ENCODE measurements at regions not wholly inside any gene's neighbourhood (a gene's known extent, or its start where the extent isn't known, plus 50 kb on each side); places are given as distances from the start of the nearest gene placed in this dataset.

GRCh38 chr1:196001188-196001587 lies 607.1 kb downstream of the KCNT2 start:
- POLR2A ChIA-PET, result no interaction called here
- no peaks in the 10 kb centered on the region for H3K36me3 Mint-ChIP-seq (ENCODE audit: low read depth)
- no peak for TF ChIP-seq CTCF (IDR thresholded peaks at IDR 0.05)
- H3K27me3 Mint-ChIP-seq, result no peaks in the 10 kb centered on the region
- no peak overlapping the region for H3K27ac Mint-ChIP-seq
- CTCF ChIA-PET, result no interaction called here
- no peak overlapping the region for H3K4me3 Mint-ChIP-seq
- H3K4me1 Mint-ChIP-seq, result no peaks in the 10 kb centered on the region
- ATAC-seq (ENCODE audit: low read depth) (no peak), DNase-seq (no peak)
- H3K9me3 Mint-ChIP-seq, result no peaks in the 10 kb centered on the region
- intact Hi-C loops (cut with micrococcal nuclease), result no loop called here

- ATAC-seq (ENCODE audit: low read depth) (no peak), DNase-seq (no peak)
- Mint-ChIP-seq H3K9me3 (no peaks in the 10 kb centered on the region), H3K4me3 (no peak overlapping the region), H3K4me1 (no peaks in the 10 kb centered on the region), H3K27ac (no peak overlapping the region), H3K27me3 (no peaks in the 10 kb centered on the region), H3K36me3 (ENCODE audit: low read depth) (no peaks in the 10 kb centered on the region)
- ChIA-PET CTCF (no interaction called here), POLR2A (no interaction called here)
- intact Hi-C loops (cut with micrococcal nuclease), result no loop called here
- no peak for TF ChIP-seq CTCF (IDR thresholded peaks at IDR 0.05)
Observed at GRCh38 chr1:195999022-195999421, 609.2 kb downstream of the KCNT2 start.

GRCh38 chr1:195981448-195982139 lies 626.6 kb downstream of the KCNT2 start:
- POLR2A ChIA-PET, result no interaction called here
- Mint-ChIP-seq H3K9me3 (no peaks in the 10 kb centered on the region), H3K36me3 (ENCODE audit: low read depth) (no peaks in the 10 kb centered on the region), H3K4me3 (no peak overlapping the region), H3K27me3 (no peaks in the 10 kb centered on the region), H3K4me1 (no peaks in the 10 kb centered on the region), H3K27ac (no peak overlapping the region)
- intact Hi-C loops (cut with micrococcal nuclease), result no loop called here
- CTCF ChIA-PET, result no interaction called here
- no peak for DNase-seq
- ATAC-seq (ENCODE audit: low read depth), result no peak
- no peak for TF ChIP-seq CTCF (IDR thresholded peaks at IDR 0.05)

- H3K9me3 Mint-ChIP-seq, result no peaks in the 10 kb centered on the region
- TF ChIP-seq CTCF (IDR thresholded peaks at IDR 0.05), result no peak
- ATAC-seq (ENCODE audit: low read depth) (no peak), DNase-seq (no peak)
- no peak overlapping the region for H3K27ac Mint-ChIP-seq
- no peaks in the 10 kb centered on the region for H3K36me3 Mint-ChIP-seq (ENCODE audit: low read depth)
- intact Hi-C loops (cut with micrococcal nuclease), result no loop called here
- POLR2A ChIA-PET, result no interaction called here
- H3K4me1 Mint-ChIP-seq, result no peaks in the 10 kb centered on the region
- no peaks in the 10 kb centered on the region for H3K27me3 Mint-ChIP-seq
- CTCF ChIA-PET, result no interaction called here
- H3K4me3 Mint-ChIP-seq, result no peak overlapping the region
Observed at GRCh38 chr1:195979646-195980045, 628.6 kb downstream of the KCNT2 start.

- H3K4me1 Mint-ChIP-seq, result no peaks in the 10 kb centered on the region
- no peaks in the 10 kb centered on the region for H3K36me3 Mint-ChIP-seq (ENCODE audit: low read depth)
- no peak overlapping the region for H3K4me3 Mint-ChIP-seq
- intact Hi-C loops (cut with micrococcal nuclease), result no loop called here
- ChIA-PET CTCF (no interaction called here), POLR2A (no interaction called here)
- no peaks in the 10 kb centered on the region for H3K9me3 Mint-ChIP-seq
- no peak for TF ChIP-seq CTCF (IDR thresholded peaks at IDR 0.05)
- ATAC-seq (ENCODE audit: low read depth) (no peak), DNase-seq (no peak)
- no peak overlapping the region for H3K27ac Mint-ChIP-seq
- H3K27me3 Mint-ChIP-seq, result no peaks in the 10 kb centered on the region
Observed at GRCh38 chr1:195973311-195973904, 634.8 kb downstream of the KCNT2 start.
